ENCODE measurements at regions not wholly inside any gene's neighbourhood (a gene's known extent, or its start where the extent isn't known, plus 50 kb on each side); places are given as distances from the start of the nearest gene placed in this dataset.

GRCh38 chr15:86016750-86017149, 62.9 kb upstream of the AGBL1 start:
- intact Hi-C loops (cut with micrococcal nuclease) = no loop called here

GRCh38 chr15:86018679-86019078, 61.0 kb upstream of the AGBL1 start:
- no peaks in the 10 kb centered on the region for H3K9me1 ChIP-seq (replicated peaks; ENCODE audit: control insufficient read depth, extremely low read depth, insufficient read depth, low read length)
- dilution Hi-C loops (cut with MboI; ENCODE audit: extremely low pct_ligation_motif_present, low sequenced_read_pairs) = no loop called here
- BruUV-seq (replicated peaks) = no TSS peak
- H3K9ac ChIP-seq (replicated peaks; ENCODE audit: extremely low read depth, insufficient read depth, low read length) = no peak overlapping the region
- no peaks in the 10 kb centered on the region for H3K36me3 ChIP-seq (ENCODE audit: control insufficient read depth in 2 of 2, extremely low read depth in 1 of 2, insufficient read depth in 2 of 2, low read length in 2 of 2)
- H3K4me1 ChIP-seq (ENCODE audit: control insufficient read depth, extremely low read depth, insufficient read depth, low read length) = no peaks in the 10 kb centered on the region
- no peaks in the 10 kb centered on the region for H3K27me3 ChIP-seq (ENCODE audit: control insufficient read depth in 2 of 2, insufficient read depth in 2 of 2, low read length in 2 of 2)
- FAIRE-seq (no peak), DNase-seq (ENCODE audit: low read depth, low spot score) (no peak)
- H3K27ac ChIP-seq (ENCODE audit: insufficient read depth, low read depth, low read length) = no peak overlapping the region
- TF ChIP-seq POLR2A (IDR thresholded peaks at IDR 0.05; ENCODE audit: low read depth, low read length) = no peak
- no peak for TF ChIP-seq CTCF (IDR thresholded peaks at IDR 0.05; ENCODE audit: extremely low read depth in 1 of 2, insufficient read depth in 1 of 2, low read depth in 1 of 2, low read length in 2 of 2)
- no peak for TF ChIP-seq GATA2 (IDR thresholded peaks at IDR 0.05; ENCODE audit: insufficient read depth, insufficient read length, low read depth, low read length)
- TF ChIP-seq EZH2 (IDR thresholded peaks at IDR 0.05; ENCODE audit: borderline replicate concordance, low read depth, low read length, severe bottlenecking) = no peak
- TF ChIP-seq FOS (IDR thresholded peaks at IDR 0.05; ENCODE audit: borderline replicate concordance, insufficient read depth, low read length) = no peak
- no peak for TF ChIP-seq JUN (IDR thresholded peaks at IDR 0.05; ENCODE audit: borderline replicate concordance, insufficient read depth, insufficient read length, low read depth)
- no peak for TF ChIP-seq MAX (IDR thresholded peaks at IDR 0.05; ENCODE audit: insufficient read depth, insufficient read length)
- TF ChIP-seq POLR2AphosphoS5 (IDR thresholded peaks at IDR 0.05; ENCODE audit: insufficient read depth, low read depth, low read length) = no peak
- TF ChIP-seq MYC (IDR thresholded peaks at IDR 0.05; ENCODE audit: low read depth, low read length) = no peak
- no peak overlapping the region for H2AFZ ChIP-seq (ENCODE audit: low read depth, low read length)
- ChIA-PET POLR2A (no interaction called here), CTCF (no interaction called here)
- intact Hi-C loops (cut with micrococcal nuclease) = no loop called here
- H3K4me3 ChIP-seq (replicated peaks in 1 of 3; ENCODE audit: insufficient read depth in 1 of 3, low read depth in 1 of 3, low read length in 3 of 3) = no peak overlapping the region
- no peak overlapping the region for H3K4me2 ChIP-seq (ENCODE audit: insufficient read depth, low read length)
- H3K79me2 ChIP-seq (ENCODE audit: control insufficient read depth, insufficient read depth, low read length) = no peaks in the 10 kb centered on the region
- H3K9me3 ChIP-seq (replicated peaks; ENCODE audit: control insufficient read depth, insufficient read depth, low read length) = peaks cover 9% of the 10 kb centered on the region
- H4K20me1 ChIP-seq (replicated peaks; ENCODE audit: control insufficient read depth, extremely low read depth, insufficient read depth, low read length) = no peaks in the 10 kb centered on the region

More at GRCh38 chr15:86016750-86017149, 62.9 kb upstream of the AGBL1 start:
- FAIRE-seq = no peak
- BruUV-seq (replicated peaks) = no TSS peak
- no peak overlapping the region for H3K4me2 ChIP-seq (ENCODE audit: insufficient read depth, low read length)
- H3K9me3 ChIP-seq (replicated peaks; ENCODE audit: control insufficient read depth, insufficient read depth, low read length) = peaks cover 9% of the 10 kb centered on the region
- H2AFZ ChIP-seq (ENCODE audit: low read depth, low read length) = no peak overlapping the region
- no peak overlapping the region for H3K9ac ChIP-seq (replicated peaks; ENCODE audit: extremely low read depth, insufficient read depth, low read length)
- H3K36me3 ChIP-seq (ENCODE audit: control insufficient read depth in 2 of 2, extremely low read depth in 1 of 2, insufficient read depth in 2 of 2, low read length in 2 of 2) = no peaks in the 10 kb centered on the region
- POLR2A ChIA-PET = no interaction called here
- TF ChIP-seq CTCF (IDR thresholded peaks at IDR 0.05; ENCODE audit: extremely low read depth in 1 of 2, insufficient read depth in 1 of 2, low read depth in 1 of 2, low read length in 2 of 2) (no peak), MYC (IDR thresholded peaks at IDR 0.05; ENCODE audit: low read depth, low read length) (no peak), JUN (IDR thresholded peaks at IDR 0.05; ENCODE audit: borderline replicate concordance, insufficient read depth, insufficient read length, low read depth) (no peak), EZH2 (IDR thresholded peaks at IDR 0.05; ENCODE audit: borderline replicate concordance, low read depth, low read length, severe bottlenecking) (no peak)
- no peaks in the 10 kb centered on the region for H3K27me3 ChIP-seq (ENCODE audit: control insufficient read depth in 2 of 2, insufficient read depth in 2 of 2, low read length in 2 of 2)
- no peak for DNase-seq (ENCODE audit: low read depth, low spot score)
- no peaks in the 10 kb centered on the region for H3K4me1 ChIP-seq (ENCODE audit: control insufficient read depth, extremely low read depth, insufficient read depth, low read length)
- no peak overlapping the region for H3K27ac ChIP-seq (ENCODE audit: insufficient read depth, low read depth, low read length)
- H3K9me1 ChIP-seq (replicated peaks; ENCODE audit: control insufficient read depth, extremely low read depth, insufficient read depth, low read length) = no peaks in the 10 kb centered on the region
- no peaks in the 10 kb centered on the region for H4K20me1 ChIP-seq (replicated peaks; ENCODE audit: control insufficient read depth, extremely low read depth, insufficient read depth, low read length)
- CTCF ChIA-PET = no interaction called here
- no peak overlapping the region for H3K4me3 ChIP-seq (replicated peaks in 1 of 3; ENCODE audit: insufficient read depth in 1 of 3, low read depth in 1 of 3, low read length in 3 of 3)
- H3K79me2 ChIP-seq (ENCODE audit: control insufficient read depth, insufficient read depth, low read length) = no peaks in the 10 kb centered on the region
- dilution Hi-C loops (cut with MboI; ENCODE audit: extremely low pct_ligation_motif_present, low sequenced_read_pairs) = no loop called here

Data from endothelial cell of umbilical vein (primary cell).